ENCODE measurements at regions not wholly inside any gene's neighbourhood (a gene's known extent, or its start where the extent isn't known, plus 50 kb on each side); places are given as distances from the start of the nearest gene placed in this dataset.

DNA sequence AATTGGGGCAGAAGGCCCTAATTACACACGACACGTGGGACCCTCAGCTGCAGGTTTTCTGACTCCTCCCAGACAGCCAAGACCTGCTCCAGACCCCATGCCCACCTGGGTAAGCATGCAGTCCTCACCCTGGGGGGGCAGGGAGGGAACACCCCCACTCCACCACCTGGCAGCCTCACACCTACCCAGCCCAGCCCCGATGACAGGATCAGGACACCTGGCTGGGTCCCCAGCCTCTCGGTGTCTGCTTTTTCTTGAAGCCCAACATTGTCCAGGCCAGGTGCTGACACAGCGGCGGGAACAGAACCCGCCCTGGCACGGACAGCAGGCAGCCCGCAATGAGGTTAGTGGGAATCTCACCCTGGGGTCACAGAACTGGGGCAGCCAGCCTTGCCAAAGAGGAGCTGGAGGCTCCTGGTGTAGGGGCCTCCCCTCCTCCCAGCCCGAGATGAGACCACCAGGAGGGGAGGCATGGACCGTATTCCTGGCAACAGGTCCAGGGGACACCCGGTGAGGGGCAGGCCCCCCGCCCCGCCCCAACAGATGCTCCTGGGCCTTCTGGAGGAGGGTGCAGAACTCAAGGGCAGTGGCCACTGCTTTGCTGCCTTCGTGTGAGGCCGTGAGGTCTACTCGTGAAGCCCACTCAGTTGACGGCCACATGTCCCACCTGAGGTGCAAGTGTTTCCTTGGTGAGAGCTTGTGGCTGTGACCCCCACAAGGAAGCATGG, 103.8 kb downstream of the DLL1 start:
- TF ChIP-seq, protein P1, sequence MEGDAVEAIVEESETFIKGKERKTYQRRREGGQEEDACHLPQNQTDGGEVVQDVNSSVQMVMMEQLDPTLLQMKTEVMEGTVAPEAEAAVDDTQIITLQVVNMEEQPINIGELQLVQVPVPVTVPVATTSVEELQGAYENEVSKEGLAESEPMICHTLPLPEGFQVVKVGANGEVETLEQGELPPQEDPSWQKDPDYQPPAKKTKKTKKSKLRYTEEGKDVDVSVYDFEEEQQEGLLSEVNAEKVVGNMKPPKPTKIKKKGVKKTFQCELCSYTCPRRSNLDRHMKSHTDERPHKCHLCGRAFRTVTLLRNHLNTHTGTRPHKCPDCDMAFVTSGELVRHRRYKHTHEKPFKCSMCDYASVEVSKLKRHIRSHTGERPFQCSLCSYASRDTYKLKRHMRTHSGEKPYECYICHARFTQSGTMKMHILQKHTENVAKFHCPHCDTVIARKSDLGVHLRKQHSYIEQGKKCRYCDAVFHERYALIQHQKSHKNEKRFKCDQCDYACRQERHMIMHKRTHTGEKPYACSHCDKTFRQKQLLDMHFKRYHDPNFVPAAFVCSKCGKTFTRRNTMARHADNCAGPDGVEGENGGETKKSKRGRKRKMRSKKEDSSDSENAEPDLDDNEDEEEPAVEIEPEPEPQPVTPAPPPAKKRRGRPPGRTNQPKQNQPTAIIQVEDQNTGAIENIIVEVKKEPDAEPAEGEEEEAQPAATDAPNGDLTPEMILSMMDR (IDR thresholded peaks at IDR 0.05; ENCODE audit: control insufficient read depth, insufficient read depth, low read depth, low read length, missing control alignments) = no peak
- no peak for DNase-seq (ENCODE audit: low read depth)
- H3K4me3 ChIP-seq (ENCODE audit: control insufficient read depth, low read depth, low read length) = no peak overlapping the region

DNA sequence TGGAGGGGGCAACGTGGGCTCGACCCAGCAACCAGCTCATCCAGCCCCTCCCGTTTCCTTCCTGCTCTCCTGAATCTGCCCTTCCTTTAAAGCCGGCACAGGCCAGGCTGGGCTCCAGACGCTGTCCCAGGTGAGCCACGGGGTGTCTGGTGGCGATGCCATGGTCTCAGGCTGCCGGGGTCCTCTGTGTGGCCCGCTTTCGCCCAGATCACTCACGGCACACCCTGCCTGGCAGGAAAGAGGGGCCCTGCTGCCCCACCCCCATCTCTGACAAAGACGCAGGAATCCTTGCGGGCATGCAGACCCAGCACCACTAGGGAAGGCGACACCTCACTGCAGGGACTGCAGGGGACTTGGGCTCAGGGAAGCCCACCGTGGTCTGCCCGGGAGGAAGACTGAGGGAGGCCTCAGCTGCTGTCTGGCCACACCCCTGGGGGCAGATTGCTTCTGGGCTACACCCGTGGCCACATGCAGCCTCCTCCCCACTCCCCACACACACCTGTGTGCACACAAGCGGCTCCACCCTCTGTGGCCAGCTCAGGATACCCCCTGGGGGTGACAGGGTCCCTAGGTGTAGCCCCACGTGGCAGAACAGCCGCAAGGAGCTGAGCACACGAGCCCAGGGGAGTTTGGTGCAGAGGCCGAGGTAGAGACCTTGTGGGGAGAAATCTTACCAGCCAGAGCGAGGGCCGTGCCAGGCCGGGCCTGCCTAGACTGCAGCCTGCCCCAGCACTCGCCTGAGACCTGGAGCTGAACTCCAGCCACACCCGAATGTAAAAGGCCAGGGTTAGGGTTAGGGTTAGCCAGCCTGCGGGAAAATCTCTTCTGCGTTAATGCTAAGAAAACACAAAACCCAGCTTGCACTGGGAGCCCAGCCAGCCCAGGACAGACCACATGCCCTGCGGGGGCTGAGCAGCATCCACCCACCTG, 104.6 kb downstream of the DLL1 start:
- DNase-seq (ENCODE audit: low read depth) = no peak
- TF ChIP-seq, protein P1 (IDR thresholded peaks at IDR 0.05; ENCODE audit: control insufficient read depth, insufficient read depth, low read depth, low read length, missing control alignments) = no peak
- H3K4me3 ChIP-seq (ENCODE audit: control insufficient read depth, low read depth, low read length) = no peak overlapping the region

DNA sequence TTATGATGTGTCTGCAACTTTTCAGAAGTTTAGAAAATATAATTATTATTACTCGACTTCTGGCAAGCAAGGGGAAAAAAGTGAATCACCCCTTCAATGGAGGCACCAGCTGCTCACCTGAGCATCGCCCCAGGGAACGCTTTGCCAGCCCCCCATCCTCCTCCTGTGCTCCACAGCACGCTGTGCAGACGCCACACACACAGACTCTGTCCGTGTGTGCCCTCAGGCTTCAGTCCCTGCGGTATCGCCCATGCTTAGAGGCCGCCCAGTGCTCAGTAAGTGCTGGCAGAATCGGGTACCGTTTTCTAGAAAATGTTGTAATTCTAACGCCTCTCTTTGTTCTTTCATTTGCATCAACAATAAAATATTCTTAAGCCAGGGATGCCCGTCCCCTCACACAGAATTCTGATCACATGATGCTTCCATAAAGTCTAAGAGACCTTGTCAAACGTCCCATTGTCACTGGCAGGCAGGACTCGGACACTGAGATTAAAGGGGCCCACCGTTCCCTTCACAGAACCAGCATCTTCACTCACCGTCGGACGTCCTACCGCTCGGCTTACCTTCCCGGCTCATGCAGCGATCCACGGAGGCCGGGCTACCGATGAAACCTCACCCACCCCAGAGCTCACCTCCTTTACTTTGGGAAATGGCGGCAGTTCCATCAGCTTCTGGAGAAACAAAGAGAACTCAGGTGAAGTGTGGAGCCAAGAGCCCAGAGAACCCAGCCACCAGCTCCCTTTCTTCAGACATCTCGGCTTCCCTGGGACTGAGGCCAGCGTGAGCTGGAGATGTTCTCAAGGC, 105.5 kb downstream of the DLL1 start:
- no peak for DNase-seq (ENCODE audit: low read depth)

DNA sequence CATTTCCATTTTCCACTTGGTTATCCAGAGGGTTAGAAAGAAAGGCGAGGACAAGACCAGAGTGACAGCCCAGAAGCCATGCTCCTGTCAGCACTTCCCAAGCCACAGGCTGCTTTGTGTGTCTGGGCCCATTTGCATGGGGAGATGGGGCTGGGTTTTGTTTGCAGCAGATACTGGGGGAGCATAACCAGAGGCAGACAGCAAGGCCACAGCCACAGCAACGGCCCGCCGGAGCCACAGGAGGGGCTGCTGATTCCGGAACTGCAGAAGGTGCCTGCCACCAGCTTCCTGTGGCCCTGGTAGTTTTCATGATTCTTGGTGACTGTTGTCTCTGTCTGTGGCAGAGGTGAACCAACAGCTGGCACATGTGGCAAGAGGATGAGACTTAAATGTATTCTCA, 106.6 kb downstream of the DLL1 start:
- DNase-seq (ENCODE audit: low read depth) = no peak
- TF ChIP-seq, protein P1 (IDR thresholded peaks at IDR 0.05; ENCODE audit: control insufficient read depth, insufficient read depth, low read depth, low read length, missing control alignments) = no peak
- no peak overlapping the region for H3K4me3 ChIP-seq (ENCODE audit: control insufficient read depth, low read depth, low read length)

More for the DNA sequence above, 105.5 kb downstream of the DLL1 start:
- no peak overlapping the region for H3K4me3 ChIP-seq (ENCODE audit: control insufficient read depth, low read depth, low read length)
- TF ChIP-seq, protein P1 (IDR thresholded peaks at IDR 0.05; ENCODE audit: control insufficient read depth, insufficient read depth, low read depth, low read length, missing control alignments) = no peak

DNA sequence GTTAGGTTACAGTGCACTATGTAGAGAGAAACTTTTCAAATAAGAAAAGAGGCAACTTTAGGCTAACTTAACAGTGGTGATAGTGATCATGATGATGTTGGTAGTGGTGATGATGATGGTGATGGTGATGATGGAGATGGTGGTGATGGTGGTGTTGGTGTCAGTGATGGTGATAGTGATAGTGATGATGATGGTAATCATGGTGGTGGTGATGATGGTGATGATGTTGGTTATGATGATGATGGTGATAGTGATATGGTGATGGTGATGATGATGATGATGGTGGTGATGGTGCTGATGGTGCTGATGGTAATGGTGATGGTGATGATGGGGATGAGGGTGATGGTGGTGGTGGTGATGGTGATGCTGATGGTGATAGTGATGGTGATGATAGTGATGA, 107.4 kb downstream of the DLL1 start:
- DNase-seq (ENCODE audit: low read depth) = no peak
- TF ChIP-seq, protein P1 (IDR thresholded peaks at IDR 0.05; ENCODE audit: control insufficient read depth, insufficient read depth, low read depth, low read length, missing control alignments) = no peak
- H3K4me3 ChIP-seq (ENCODE audit: control insufficient read depth, low read depth, low read length) = no peak overlapping the region

DNA sequence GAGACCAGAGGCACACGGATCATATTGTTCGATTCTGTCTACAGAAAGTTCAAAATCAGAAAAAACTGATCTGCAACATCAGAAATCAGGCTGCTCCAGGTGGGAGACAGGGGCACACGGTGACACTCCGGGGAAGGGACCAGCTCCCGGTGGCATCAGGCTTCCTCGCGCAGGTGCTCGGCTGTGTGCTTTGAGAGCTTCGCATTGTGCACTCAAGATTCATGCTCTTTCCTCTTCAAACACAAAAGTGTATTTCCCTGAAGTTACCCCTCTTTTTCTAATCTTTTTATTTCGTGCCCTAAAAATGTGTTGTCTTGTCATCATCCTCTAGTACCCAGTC, 108.1 kb downstream of the DLL1 start:
- no peak for DNase-seq (ENCODE audit: low read depth)
- TF ChIP-seq, protein P1 (IDR thresholded peaks at IDR 0.05; ENCODE audit: control insufficient read depth, insufficient read depth, low read depth, low read length, missing control alignments) = no peak
- H3K4me3 ChIP-seq (ENCODE audit: control insufficient read depth, low read depth, low read length) = no peak overlapping the region
